Breast epithelium (tissue), 3 donors: ENCODE measurements at regions not wholly inside any gene's neighbourhood (a gene's known extent, or its start where the extent isn't known, plus 50 kb on each side); places are given as distances from the start of the nearest gene placed in this dataset.

Experiments used
- CTCF ChIP-seq, 3 donors: fragments of 450-650 bp; IDR thresholded peaks; one replicate each; pipeline ENCODE4 v1.5.1; 2016 to 2017; ENCODE audit warnings: antibody characterized with exemption in 3 of 3, mild to moderate bottlenecking in 3 of 3, moderate library complexity in 3 of 3
- POLR2A ChIP-seq: fragments of 450-650 bp; IDR thresholded peaks from one replicate; pipeline ENCODE4 v1.6.1; 2016; ENCODE audit warnings: antibody characterized with exemption, mild to moderate bottlenecking, moderate library complexity

DNA sequence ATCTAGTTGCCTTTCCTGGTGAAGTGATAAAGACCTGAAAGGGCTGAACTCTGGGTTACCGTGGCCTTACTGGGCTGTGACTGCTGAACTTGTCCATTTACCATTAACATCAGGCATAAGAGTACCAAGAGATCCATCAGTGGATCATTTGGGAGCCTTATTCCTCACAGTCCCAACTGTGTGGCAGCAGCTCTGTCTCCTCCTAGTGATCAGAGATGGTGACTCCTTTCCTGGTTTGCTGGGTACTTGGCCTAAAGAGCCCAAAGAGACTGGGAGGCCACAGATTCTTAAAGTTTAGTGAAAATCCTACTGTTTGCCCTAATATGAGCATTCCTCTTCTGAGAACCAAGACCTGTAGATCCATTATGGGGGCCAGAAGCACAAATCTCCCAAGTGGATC lies 56.3 kb upstream of the ATP6AP2 start:
- no peak for TF ChIP-seq CTCF (IDR thresholded peaks at IDR 0.05)
- TF ChIP-seq POLR2A: no peak
